HG03135 (cell line): ENCODE measurements at regions not wholly inside any gene's neighbourhood (a gene's known extent, or its start where the extent isn't known, plus 50 kb on each side); places are given as distances from the start of the nearest gene placed in this dataset.
"Not testable (repeated sequence)": the region's sequence is repeated elsewhere in the genome, so short reads cannot be mapped to it uniquely, and the experiment has no call there.

Source experiments
- ATAC-seq: cut with Tn5 transposase; IDR thresholded peaks from one replicate; pipeline ENCODE4 v1.9.1; 2021; ENCODE audit warnings: mild to moderate bottlenecking, moderate library complexity; ENCODE audit not compliant: unreplicated experiment

DNA sequence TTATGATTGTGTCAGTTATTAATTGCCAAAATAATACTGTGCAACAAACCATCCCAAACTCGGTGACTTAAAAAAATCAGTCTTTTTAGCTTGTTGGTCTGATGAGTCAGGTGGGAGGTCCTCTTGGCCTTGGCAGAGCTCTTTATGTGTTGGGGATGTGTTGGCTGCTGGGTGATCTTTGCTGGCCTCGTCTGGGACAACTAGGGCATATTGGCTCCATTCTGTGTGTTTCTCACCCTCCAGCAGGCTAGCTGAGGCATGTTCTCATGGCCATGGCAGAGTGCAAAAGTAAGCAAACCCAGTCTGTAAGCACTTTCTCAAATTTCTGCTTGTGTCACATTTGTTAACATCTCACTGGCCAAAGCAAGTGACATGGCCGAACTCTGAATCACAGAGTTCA is 251.6 kb downstream of the RPLP1 start:
- ATAC-seq = no peak

- ATAC-seq = no peak
Observed at GRCh38 chr15:69704700-69705099, 252.1 kb downstream of the RPLP1 start.

DNA sequence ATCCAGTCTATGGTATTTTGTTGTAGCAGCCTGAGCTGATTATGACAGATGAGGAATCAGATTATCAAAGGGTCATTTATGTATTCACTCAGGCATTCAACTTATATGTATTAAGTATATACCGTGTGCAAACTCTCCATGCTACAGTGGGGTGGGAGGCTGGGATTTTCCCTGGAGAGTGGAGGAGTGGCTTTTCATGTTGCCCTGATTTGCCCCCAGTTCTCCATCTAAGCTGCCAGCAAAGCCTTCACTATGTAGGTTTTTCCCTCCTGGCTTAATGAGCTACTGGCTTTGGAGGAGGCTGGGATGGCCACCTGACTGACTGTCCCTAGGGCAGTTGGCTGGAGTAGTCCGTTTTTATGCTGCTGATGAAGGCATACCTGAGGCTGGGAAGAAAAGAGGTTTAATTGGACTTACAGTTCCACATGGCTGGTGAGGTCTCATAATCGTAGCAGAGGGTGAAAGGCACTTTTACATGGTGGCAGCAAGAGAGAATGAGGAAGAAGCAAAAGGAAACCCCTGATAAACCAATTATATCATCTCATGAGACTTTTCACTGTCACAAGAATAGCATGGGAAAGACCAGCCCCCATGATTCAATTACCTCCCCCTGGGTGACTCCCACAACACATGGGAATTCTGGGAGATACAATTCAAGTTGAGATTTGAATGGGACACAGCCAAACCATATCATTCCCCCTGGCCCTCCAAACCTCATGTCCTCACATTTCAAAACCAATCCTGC is 253.9 kb downstream of the RPLP1 start:
- no peak for ATAC-seq

GRCh38 chr15:69707241-69707640 is 254.6 kb downstream of the RPLP1 start:
- ATAC-seq = not testable (repeated sequence)

DNA sequence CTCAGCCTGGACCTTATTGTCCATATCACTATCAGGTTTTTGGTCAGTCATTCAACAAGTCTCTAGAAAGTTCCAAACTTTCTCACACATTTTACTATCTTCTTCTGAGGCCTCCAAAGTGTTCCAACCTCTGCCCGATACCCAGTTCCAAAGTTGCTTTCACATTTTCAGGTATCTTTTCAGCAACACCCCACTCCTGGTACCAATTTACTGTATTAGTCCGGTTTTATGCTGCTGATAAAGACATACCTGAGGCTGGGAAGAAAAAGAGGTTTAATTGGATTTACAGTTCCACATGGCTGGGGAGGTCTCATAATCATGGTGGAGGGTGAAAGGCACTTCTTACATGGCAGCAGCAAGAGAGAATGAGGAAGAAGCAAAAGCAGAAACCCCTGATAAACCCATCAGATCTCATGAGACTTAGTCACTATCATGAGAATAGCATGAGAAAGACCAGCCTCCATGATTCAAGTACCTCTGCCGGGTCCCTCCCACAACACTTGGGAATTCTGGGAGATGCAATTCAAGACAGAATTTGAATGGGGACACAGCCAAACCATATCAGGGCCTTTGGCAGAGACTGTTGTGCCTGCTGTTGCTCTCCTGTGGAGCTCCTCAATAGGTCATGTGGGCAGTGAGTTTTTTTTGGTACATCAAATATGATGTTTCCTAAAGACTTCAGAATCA is 256.0 kb downstream of the RPLP1 start:
- not testable (repeated sequence) for ATAC-seq

- ATAC-seq = no peak
Observed at GRCh38 chr15:69712991-69713390, 260.4 kb downstream of the RPLP1 start.

- ATAC-seq = peak; percentile 96
Observed at GRCh38 chr15:69713726-69714559, 261.3 kb downstream of the RPLP1 start.

GRCh38 chr15:69715210-69715609 is 262.6 kb downstream of the RPLP1 start:
- ATAC-seq = no peak

DNA sequence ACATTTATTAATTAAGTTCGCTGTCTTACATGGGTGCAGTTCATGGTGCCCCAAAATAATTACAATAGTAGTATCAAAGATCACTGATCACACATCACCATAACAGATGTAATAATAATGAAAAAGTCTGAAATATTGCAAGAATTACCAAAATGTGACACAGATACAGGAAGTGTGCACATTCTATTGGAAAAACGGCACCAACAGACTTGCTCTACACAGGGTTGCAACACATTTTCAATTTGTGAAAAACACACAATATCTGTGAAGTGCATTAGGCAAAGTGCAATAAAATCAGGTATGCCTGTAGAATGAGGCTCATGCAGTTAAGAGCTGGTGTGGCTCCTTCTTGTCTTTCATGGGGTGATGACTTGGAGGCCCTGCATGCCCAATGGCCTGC is 265.8 kb downstream of the RPLP1 start:
- no peak for ATAC-seq

GRCh38 chr15:69718916-69719315 is 266.3 kb downstream of the RPLP1 start:
- no peak for ATAC-seq

DNA sequence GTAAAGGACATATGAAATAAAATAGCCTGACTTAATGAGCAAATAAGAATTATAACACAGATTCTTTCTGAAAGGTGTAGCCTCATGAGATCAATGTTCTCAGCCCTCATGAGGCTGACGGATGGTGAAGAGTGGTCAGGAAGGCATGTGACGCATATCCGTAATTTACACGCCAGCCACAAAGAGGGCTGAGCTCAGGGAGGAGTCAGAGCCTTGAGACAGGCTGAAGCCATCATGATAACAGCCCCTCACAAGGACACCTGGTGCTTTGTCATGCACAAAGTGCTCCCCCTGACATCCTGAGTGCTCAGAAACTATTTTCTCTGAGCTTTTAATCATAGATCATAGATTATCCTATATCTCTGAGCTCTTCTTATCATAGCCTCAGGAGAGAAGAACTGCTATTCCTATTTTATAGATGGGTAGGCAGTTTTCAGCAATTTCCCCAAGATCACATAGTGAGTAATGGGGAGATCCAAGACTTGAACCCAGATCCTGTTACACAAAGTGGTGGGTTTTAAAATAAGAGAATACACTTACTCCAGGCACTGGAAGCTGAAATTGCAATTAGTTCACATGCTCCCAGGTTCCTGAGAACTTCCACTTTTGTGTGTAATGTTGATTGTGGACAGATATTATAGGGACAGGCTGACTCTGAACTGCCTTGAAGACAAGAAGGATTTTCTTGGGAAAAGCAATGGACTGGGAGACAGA is 267.1 kb downstream of the RPLP1 start:
- ATAC-seq = peak; percentile 75

- ATAC-seq = no peak
Observed at GRCh38 chr15:69720536-69720935, 267.9 kb downstream of the RPLP1 start.

DNA sequence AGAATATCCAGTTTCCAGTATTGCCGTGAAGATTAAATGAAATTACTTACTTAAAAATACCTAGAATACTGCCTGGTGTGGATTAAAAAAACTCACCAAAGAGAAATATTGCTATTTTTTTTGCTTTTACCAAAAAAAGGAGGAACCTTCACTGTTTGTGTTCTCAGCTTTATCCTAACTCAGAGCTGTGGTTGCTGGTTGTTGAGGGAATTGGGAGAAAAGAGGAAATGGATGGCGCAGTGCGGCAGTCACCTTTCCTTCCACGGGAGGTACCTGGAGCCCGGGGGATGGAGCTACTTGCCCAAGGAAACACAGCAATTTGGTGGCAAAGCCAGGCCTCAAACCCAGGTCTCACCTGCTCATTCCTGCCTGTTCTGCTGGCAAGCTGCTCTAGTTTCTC is 270.3 kb downstream of the RPLP1 start:
- ATAC-seq = no peak

- ATAC-seq = no peak
Observed at GRCh38 chr15:69723404-69724096, 270.9 kb downstream of the RPLP1 start.

- ATAC-seq = no peak
Observed at GRCh38 chr15:69724333-69724732, 271.7 kb downstream of the RPLP1 start.

- no peak for ATAC-seq
Observed at GRCh38 chr15:69725275-69725674, 272.7 kb downstream of the RPLP1 start.

- no peak for ATAC-seq
Observed at GRCh38 chr15:69725957-69726356, 273.3 kb downstream of the RPLP1 start.

GRCh38 chr15:69727121-69727924 is 274.7 kb downstream of the RPLP1 start:
- ATAC-seq = no peak

GRCh38 chr15:69729167-69729748 is 276.6 kb downstream of the RPLP1 start:
- ATAC-seq = no peak
